ENCODE measurements at regions not wholly inside any gene's neighbourhood (a gene's known extent, or its start where the extent isn't known, plus 50 kb on each side); places are given as distances from the start of the nearest gene placed in this dataset.

GRCh38 chr12:14153803-14154202 is 172.4 kb upstream of the GRIN2B start:
- TF ChIP-seq FOXJ3 (CRISPR knock-in tag; IDR thresholded peaks at IDR 0.05; ENCODE audit: borderline replicate concordance) (no peak), ZNF532 (CRISPR knock-in tag; IDR thresholded peaks at IDR 0.05; ENCODE audit: borderline replicate concordance) (no peak), ZNF263 (CRISPR knock-in tag; IDR thresholded peaks at IDR 0.05; ENCODE audit: low read depth) (no peak), ATF6 (CRISPR knock-in tag; IDR thresholded peaks at IDR 0.05) (no peak), CBFB (CRISPR knock-in tag; IDR thresholded peaks at IDR 0.05; ENCODE audit: low read depth) (no peak), AFF4 (CRISPR knock-in tag; IDR thresholded peaks at IDR 0.05; ENCODE audit: borderline replicate concordance) (no peak)
- TF ChIP-seq, protein P1, sequence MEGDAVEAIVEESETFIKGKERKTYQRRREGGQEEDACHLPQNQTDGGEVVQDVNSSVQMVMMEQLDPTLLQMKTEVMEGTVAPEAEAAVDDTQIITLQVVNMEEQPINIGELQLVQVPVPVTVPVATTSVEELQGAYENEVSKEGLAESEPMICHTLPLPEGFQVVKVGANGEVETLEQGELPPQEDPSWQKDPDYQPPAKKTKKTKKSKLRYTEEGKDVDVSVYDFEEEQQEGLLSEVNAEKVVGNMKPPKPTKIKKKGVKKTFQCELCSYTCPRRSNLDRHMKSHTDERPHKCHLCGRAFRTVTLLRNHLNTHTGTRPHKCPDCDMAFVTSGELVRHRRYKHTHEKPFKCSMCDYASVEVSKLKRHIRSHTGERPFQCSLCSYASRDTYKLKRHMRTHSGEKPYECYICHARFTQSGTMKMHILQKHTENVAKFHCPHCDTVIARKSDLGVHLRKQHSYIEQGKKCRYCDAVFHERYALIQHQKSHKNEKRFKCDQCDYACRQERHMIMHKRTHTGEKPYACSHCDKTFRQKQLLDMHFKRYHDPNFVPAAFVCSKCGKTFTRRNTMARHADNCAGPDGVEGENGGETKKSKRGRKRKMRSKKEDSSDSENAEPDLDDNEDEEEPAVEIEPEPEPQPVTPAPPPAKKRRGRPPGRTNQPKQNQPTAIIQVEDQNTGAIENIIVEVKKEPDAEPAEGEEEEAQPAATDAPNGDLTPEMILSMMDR (IDR thresholded peaks at IDR 0.05), result no peak
- TF ChIP-seq, protein P2, sequence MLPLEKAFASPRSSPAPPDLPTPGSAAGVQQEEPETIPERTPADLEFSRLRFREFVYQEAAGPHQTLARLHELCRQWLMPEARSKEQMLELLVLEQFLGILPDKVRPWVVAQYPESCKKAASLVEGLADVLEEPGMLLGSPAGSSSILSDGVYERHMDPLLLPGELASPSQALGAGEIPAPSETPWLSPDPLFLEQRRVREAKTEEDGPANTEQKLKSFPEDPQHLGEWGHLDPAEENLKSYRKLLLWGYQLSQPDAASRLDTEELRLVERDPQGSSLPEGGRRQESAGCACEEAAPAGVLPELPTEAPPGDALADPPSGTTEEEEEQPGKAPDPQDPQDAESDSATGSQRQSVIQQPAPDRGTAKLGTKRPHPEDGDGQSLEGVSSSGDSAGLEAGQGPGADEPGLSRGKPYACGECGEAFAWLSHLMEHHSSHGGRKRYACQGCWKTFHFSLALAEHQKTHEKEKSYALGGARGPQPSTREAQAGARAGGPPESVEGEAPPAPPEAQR (CRISPR knock-in tag; IDR thresholded peaks at IDR 0.05), result no peak
- TF ChIP-seq, protein P3, sequence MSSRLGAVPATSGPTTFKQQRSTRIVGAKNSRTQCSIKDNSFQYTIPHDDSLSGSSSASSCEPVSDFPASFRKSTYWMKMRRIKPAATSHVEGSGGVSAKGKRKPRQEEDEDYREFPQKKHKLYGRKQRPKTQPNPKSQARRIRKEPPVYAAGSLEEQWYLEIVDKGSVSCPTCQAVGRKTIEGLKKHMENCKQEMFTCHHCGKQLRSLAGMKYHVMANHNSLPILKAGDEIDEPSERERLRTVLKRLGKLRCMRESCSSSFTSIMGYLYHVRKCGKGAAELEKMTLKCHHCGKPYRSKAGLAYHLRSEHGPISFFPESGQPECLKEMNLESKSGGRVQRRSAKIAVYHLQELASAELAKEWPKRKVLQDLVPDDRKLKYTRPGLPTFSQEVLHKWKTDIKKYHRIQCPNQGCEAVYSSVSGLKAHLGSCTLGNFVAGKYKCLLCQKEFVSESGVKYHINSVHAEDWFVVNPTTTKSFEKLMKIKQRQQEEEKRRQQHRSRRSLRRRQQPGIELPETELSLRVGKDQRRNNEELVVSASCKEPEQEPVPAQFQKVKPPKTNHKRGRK (CRISPR knock-in tag; IDR thresholded peaks at IDR 0.05; ENCODE audit: borderline replicate concordance), result no peak
